ENCODE measurements at regions not wholly inside any gene's neighbourhood (a gene's known extent, or its start where the extent isn't known, plus 50 kb on each side); places are given as distances from the start of the nearest gene placed in this dataset.

GRCh38 chr5:108581026-108581425 is 166.7 kb upstream of the FER start:
- no peaks in the 10 kb centered on the region for H3K9me3 ChIP-seq (ENCODE audit: insufficient read depth, low read length)
- H3K79me2 ChIP-seq (ENCODE audit: insufficient read depth, low read length), result no peaks in the 10 kb centered on the region
- no peaks in the 10 kb centered on the region for H4K20me1 ChIP-seq (ENCODE audit: low read depth, low read length)
- no peak overlapping the region for H3K4me3 ChIP-seq (ENCODE audit: insufficient read depth, low read length, poor library complexity, severe bottlenecking)
- H3K9me2 ChIP-seq (replicated peaks; ENCODE audit: insufficient read depth, low read length), result no peaks in the 10 kb centered on the region
- H2AFZ ChIP-seq (ENCODE audit: low read depth, low read length, severe bottlenecking), result no peak overlapping the region
- no peak overlapping the region for H3K27ac ChIP-seq (ENCODE audit: low read depth, low read length)
- H3K36me3 ChIP-seq (ENCODE audit: low read length), result no peaks in the 10 kb centered on the region
- H3F3A ChIP-seq (ENCODE audit: insufficient read depth), result no peaks in the 10 kb centered on the region
- no peaks in the 10 kb centered on the region for H3K27me3 ChIP-seq (ENCODE audit: low read length)
- no peak for TF ChIP-seq EZH2phosphoT487 (conservative IDR thresholded peaks at IDR 0.05; ENCODE audit: low read length)
- TF ChIP-seq CTCF (IDR thresholded peaks at IDR 0.05; ENCODE audit: insufficient read depth, low read length, poor library complexity, severe bottlenecking), result no peak
- H3K9ac ChIP-seq (ENCODE audit: low read length), result no peak overlapping the region
- no peak overlapping the region for H3K4me2 ChIP-seq (ENCODE audit: low read depth, low read length, poor library complexity, severe bottlenecking)

GRCh38 chr5:108579236-108579635 is 168.5 kb upstream of the FER start:
- H3K9ac ChIP-seq (ENCODE audit: low read length), result no peak overlapping the region
- TF ChIP-seq CTCF (IDR thresholded peaks at IDR 0.05; ENCODE audit: insufficient read depth, low read length, poor library complexity, severe bottlenecking) (no peak), EZH2phosphoT487 (conservative IDR thresholded peaks at IDR 0.05; ENCODE audit: low read length) (no peak)
- H3K4me2 ChIP-seq (ENCODE audit: low read depth, low read length, poor library complexity, severe bottlenecking), result no peak overlapping the region

GRCh38 chr5:108578791-108579190 is 168.9 kb upstream of the FER start:
- Histone ChIP-seq H3K27me3 (ENCODE audit: low read length) (no peaks in the 10 kb centered on the region), H4K20me1 (ENCODE audit: low read depth, low read length) (no peaks in the 10 kb centered on the region), H3K27ac (ENCODE audit: low read depth, low read length) (no peak overlapping the region), H3K36me3 (ENCODE audit: low read length) (no peaks in the 10 kb centered on the region), H2AFZ (ENCODE audit: low read depth, low read length, severe bottlenecking) (no peak overlapping the region), H3K4me2 (ENCODE audit: low read depth, low read length, poor library complexity, severe bottlenecking) (no peak overlapping the region), H3K4me3 (ENCODE audit: insufficient read depth, low read length, poor library complexity, severe bottlenecking) (no peak overlapping the region), H3K9ac (ENCODE audit: low read length) (no peak overlapping the region), H3K9me3 (ENCODE audit: insufficient read depth, low read length) (no peaks in the 10 kb centered on the region), H3K79me2 (ENCODE audit: insufficient read depth, low read length) (no peaks in the 10 kb centered on the region), H3F3A (ENCODE audit: insufficient read depth) (no peaks in the 10 kb centered on the region), H3K9me2 (replicated peaks; ENCODE audit: insufficient read depth, low read length) (no peaks in the 10 kb centered on the region)
- no peak for TF ChIP-seq CTCF (IDR thresholded peaks at IDR 0.05; ENCODE audit: insufficient read depth, low read length, poor library complexity, severe bottlenecking)
- no peak for TF ChIP-seq EZH2phosphoT487 (conservative IDR thresholded peaks at IDR 0.05; ENCODE audit: low read length)

More at GRCh38 chr5:108579236-108579635, 168.5 kb upstream of the FER start:
- Histone ChIP-seq H3K79me2 (ENCODE audit: insufficient read depth, low read length) (no peaks in the 10 kb centered on the region), H3K27me3 (ENCODE audit: low read length) (no peaks in the 10 kb centered on the region), H2AFZ (ENCODE audit: low read depth, low read length, severe bottlenecking) (no peak overlapping the region), H3K4me3 (ENCODE audit: insufficient read depth, low read length, poor library complexity, severe bottlenecking) (no peak overlapping the region), H3K9me3 (ENCODE audit: insufficient read depth, low read length) (no peaks in the 10 kb centered on the region), H3K36me3 (ENCODE audit: low read length) (no peaks in the 10 kb centered on the region), H3K9me2 (replicated peaks; ENCODE audit: insufficient read depth, low read length) (no peaks in the 10 kb centered on the region), H3F3A (ENCODE audit: insufficient read depth) (no peaks in the 10 kb centered on the region), H3K27ac (ENCODE audit: low read depth, low read length) (no peak overlapping the region), H4K20me1 (ENCODE audit: low read depth, low read length) (no peaks in the 10 kb centered on the region)

Measured in SU-DHL-6 (cell line).